ENCODE measurements at regions not wholly inside any gene's neighbourhood (a gene's known extent, or its start where the extent isn't known, plus 50 kb on each side); places are given as distances from the start of the nearest gene placed in this dataset.

DNA sequence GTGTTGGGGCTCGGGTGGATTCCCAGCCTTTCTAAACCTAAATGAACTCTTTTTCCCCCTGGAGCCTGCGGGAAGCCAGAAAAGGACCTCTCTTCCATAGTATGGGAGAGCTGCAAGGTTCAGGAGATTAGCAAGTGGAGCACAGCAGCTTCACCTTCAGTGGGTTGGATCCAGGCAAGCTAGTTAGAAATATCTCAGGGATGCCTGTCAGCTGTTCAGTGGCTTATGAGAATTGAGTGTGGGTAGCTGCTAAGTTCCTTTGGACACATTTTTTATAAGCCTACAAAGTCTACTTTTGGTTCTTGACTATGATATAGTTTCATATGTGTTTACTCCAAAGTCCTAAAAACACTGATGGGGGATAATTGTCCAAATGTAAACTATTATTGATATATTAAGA is 642.1 kb downstream of the EPM2A start:
- TF ChIP-seq, protein P1, sequence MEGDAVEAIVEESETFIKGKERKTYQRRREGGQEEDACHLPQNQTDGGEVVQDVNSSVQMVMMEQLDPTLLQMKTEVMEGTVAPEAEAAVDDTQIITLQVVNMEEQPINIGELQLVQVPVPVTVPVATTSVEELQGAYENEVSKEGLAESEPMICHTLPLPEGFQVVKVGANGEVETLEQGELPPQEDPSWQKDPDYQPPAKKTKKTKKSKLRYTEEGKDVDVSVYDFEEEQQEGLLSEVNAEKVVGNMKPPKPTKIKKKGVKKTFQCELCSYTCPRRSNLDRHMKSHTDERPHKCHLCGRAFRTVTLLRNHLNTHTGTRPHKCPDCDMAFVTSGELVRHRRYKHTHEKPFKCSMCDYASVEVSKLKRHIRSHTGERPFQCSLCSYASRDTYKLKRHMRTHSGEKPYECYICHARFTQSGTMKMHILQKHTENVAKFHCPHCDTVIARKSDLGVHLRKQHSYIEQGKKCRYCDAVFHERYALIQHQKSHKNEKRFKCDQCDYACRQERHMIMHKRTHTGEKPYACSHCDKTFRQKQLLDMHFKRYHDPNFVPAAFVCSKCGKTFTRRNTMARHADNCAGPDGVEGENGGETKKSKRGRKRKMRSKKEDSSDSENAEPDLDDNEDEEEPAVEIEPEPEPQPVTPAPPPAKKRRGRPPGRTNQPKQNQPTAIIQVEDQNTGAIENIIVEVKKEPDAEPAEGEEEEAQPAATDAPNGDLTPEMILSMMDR (IDR thresholded peaks at IDR 0.05; ENCODE audit: low read length) = no peak
- no peak for TF ChIP-seq EZH2 (optimal IDR thresholded peaks at IDR 0.05; ENCODE audit: low read depth, low read length)
